OCI-LY3 (cell line): ENCODE measurements at regions not wholly inside any gene's neighbourhood (a gene's known extent, or its start where the extent isn't known, plus 50 kb on each side); places are given as distances from the start of the nearest gene placed in this dataset.

Source experiments
- CTCF ChIP-seq: fragments of 200-600, 300-600 bp; sonication (generic); IDR thresholded peaks from 2 replicates; pipeline ENCODE4 v1.5.1; 2014; ENCODE audit warnings: antibody characterized with exemption, low read length, low read depth
- EZH2phosphoT487 ChIP-seq: fragments of 200-600 bp; shearing (Covaris generic); IDR thresholded peaks from 2 replicates; pipeline ENCODE4 v1.6.1; 2018; ENCODE audit warnings: antibody characterized with exemption, mixed run types, low read depth

- no peak for TF ChIP-seq CTCF
- no peak for TF ChIP-seq EZH2phosphoT487
These were observed 95.6 kb downstream of the RASSF10 start for GRCh38 chr11:13104619-13105236.
